ENCODE measurements at regions not wholly inside any gene's neighbourhood (a gene's known extent, or its start where the extent isn't known, plus 50 kb on each side); places are given as distances from the start of the nearest gene placed in this dataset.

DNA sequence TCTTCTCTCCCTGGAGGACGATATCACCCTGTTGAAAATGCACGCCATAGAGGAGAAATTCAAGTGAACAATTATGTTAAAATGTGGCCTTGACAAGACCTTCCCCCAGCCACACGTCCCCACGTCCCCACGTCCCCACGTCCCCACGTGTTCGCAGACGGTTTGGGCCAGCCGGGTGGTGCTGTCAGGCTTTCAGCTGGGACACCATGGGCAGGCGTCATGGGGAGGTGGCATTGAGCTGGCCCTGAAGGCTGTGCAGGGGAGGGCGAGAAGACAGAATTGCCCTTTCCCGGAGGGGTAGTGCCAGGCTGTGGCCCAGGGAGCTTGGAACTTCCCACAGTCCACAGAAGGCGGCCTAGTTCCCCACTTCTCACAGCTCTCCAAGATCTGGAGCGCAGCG, 240.7 kb upstream of the RAB6C start:
- ChIA-PET CTCF (no interaction called here), POLR2A (ENCODE audit: low non-redundant PET) (no interaction called here)
- no peaks in the 10 kb centered on the region for H3K27me3 ChIP-seq (replicated peaks; ENCODE audit: insufficient read depth, low read depth, low read length, poor library complexity)
- BruUV-seq (replicated peaks): no TSS peak
- no peaks in the 10 kb centered on the region for H3K9me3 ChIP-seq (ENCODE audit: low read depth, low read length, poor library complexity, severe bottlenecking)
- no peak for TF ChIP-seq EZH2 (IDR thresholded peaks at IDR 0.05; ENCODE audit: borderline replicate concordance, low read depth, low read length, poor library complexity, severe bottlenecking)
- TF ChIP-seq, protein P1, sequence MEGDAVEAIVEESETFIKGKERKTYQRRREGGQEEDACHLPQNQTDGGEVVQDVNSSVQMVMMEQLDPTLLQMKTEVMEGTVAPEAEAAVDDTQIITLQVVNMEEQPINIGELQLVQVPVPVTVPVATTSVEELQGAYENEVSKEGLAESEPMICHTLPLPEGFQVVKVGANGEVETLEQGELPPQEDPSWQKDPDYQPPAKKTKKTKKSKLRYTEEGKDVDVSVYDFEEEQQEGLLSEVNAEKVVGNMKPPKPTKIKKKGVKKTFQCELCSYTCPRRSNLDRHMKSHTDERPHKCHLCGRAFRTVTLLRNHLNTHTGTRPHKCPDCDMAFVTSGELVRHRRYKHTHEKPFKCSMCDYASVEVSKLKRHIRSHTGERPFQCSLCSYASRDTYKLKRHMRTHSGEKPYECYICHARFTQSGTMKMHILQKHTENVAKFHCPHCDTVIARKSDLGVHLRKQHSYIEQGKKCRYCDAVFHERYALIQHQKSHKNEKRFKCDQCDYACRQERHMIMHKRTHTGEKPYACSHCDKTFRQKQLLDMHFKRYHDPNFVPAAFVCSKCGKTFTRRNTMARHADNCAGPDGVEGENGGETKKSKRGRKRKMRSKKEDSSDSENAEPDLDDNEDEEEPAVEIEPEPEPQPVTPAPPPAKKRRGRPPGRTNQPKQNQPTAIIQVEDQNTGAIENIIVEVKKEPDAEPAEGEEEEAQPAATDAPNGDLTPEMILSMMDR (conservative IDR thresholded peaks at IDR 0.05; ENCODE audit: low read depth, low read length): no peak
- no peak overlapping the region for H3K4me3 ChIP-seq (ENCODE audit: low read depth, low read length, poor library complexity, severe bottlenecking)
- no peaks in the 10 kb centered on the region for H3K36me3 ChIP-seq (ENCODE audit: insufficient read depth, low read length, poor library complexity, severe bottlenecking)
- intact Hi-C loops (cut with micrococcal nuclease; ENCODE audit: unreplicated experiment): no loop called here
- H3K4me1 ChIP-seq (ENCODE audit: insufficient read depth, low read length, poor library complexity, severe bottlenecking): peaks cover 2% of the 10 kb centered on the region
- DNase-seq (ENCODE audit: low spot score): no peak
- H3K27ac ChIP-seq (ENCODE audit: low read depth, low read length, poor library complexity, severe bottlenecking): no peak overlapping the region

DNA sequence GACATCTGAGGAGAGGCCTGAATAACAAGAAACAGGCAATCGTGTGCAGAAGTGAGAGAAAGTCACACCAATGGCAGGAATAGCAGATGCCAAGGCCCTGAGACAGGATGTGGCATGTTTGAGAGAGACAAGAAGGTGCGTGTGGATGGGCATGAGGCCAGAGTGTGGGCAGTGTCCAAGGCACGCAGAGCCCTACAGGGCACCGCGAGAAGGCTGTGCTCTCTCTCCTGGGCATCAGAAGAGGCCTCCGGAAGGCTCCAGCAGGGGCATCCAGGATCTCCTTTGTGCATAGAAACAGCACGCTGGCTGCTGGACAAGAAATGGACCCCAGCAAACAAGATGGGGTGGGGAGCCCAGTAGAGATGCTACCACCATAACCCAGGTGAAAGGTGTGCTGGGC, 239.0 kb upstream of the RAB6C start:
- no peaks in the 10 kb centered on the region for H3K36me3 ChIP-seq (ENCODE audit: insufficient read depth, low read length, poor library complexity, severe bottlenecking)
- no peaks in the 10 kb centered on the region for H3K27me3 ChIP-seq (replicated peaks; ENCODE audit: insufficient read depth, low read depth, low read length, poor library complexity)
- ChIA-PET POLR2A (ENCODE audit: low non-redundant PET) (no interaction called here), CTCF (no interaction called here)
- BruUV-seq (replicated peaks): no TSS peak
- TF ChIP-seq, protein P1 (conservative IDR thresholded peaks at IDR 0.05; ENCODE audit: low read depth, low read length): no peak
- no peaks in the 10 kb centered on the region for H3K9me3 ChIP-seq (ENCODE audit: low read depth, low read length, poor library complexity, severe bottlenecking)
- intact Hi-C loops (cut with micrococcal nuclease; ENCODE audit: unreplicated experiment): no loop called here
- H3K4me1 ChIP-seq (ENCODE audit: insufficient read depth, low read length, poor library complexity, severe bottlenecking): no peaks in the 10 kb centered on the region
- DNase-seq (ENCODE audit: low spot score): no peak
- H3K4me3 ChIP-seq (ENCODE audit: low read depth, low read length, poor library complexity, severe bottlenecking): no peak overlapping the region
- no peak overlapping the region for H3K27ac ChIP-seq (ENCODE audit: low read depth, low read length, poor library complexity, severe bottlenecking)

DNA sequence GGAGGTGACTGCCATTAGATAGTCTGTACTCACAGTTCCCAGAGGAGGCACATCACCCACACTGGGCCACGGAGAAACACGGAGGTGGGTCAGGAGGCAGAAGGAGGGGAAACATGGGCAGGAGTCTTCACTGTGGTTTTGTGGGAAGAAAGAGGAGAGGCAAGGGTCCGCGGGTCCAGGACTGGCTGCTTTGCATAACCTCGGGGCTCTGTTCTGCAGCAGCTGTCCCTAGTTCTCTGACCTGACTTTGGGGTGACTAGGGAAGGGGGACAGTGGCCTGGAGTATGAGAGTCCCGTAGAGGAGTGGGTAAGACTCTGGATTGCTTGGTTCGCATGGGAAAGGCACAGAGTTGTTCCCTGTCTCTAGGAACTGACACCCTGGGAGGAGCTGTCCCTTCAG, 238.3 kb upstream of the RAB6C start:
- no TSS peak for BruUV-seq (replicated peaks)
- ChIA-PET POLR2A (ENCODE audit: low non-redundant PET) (no interaction called here), CTCF (no interaction called here)
- H3K4me1 ChIP-seq (ENCODE audit: insufficient read depth, low read length, poor library complexity, severe bottlenecking): no peaks in the 10 kb centered on the region
- H3K27ac ChIP-seq (ENCODE audit: low read depth, low read length, poor library complexity, severe bottlenecking): no peak overlapping the region
- H3K27me3 ChIP-seq (replicated peaks; ENCODE audit: insufficient read depth, low read depth, low read length, poor library complexity): no peaks in the 10 kb centered on the region
- TF ChIP-seq, protein P1 (conservative IDR thresholded peaks at IDR 0.05; ENCODE audit: low read depth, low read length): no peak
- no peak for TF ChIP-seq EZH2 (IDR thresholded peaks at IDR 0.05; ENCODE audit: borderline replicate concordance, low read depth, low read length, poor library complexity, severe bottlenecking)
- no peaks in the 10 kb centered on the region for H3K36me3 ChIP-seq (ENCODE audit: insufficient read depth, low read length, poor library complexity, severe bottlenecking)
- no peak for DNase-seq (ENCODE audit: low spot score)
- no peak overlapping the region for H3K4me3 ChIP-seq (ENCODE audit: low read depth, low read length, poor library complexity, severe bottlenecking)
- intact Hi-C loops (cut with micrococcal nuclease; ENCODE audit: unreplicated experiment): no loop called here
- H3K9me3 ChIP-seq (ENCODE audit: low read depth, low read length, poor library complexity, severe bottlenecking): no peaks in the 10 kb centered on the region

Measured in A673 (cell line).